ENCODE measurements at regions not wholly inside any gene's neighbourhood (a gene's known extent, or its start where the extent isn't known, plus 50 kb on each side); places are given as distances from the start of the nearest gene placed in this dataset.

- Histone ChIP-seq H3K4me1 (ENCODE audit: low read depth) (no peaks in the 10 kb centered on the region), H3K36me3 (ENCODE audit: low read depth) (no peaks in the 10 kb centered on the region), H3K4me3 (no peak overlapping the region), H3K9me3 (no peaks in the 10 kb centered on the region)
- no peak for DNase-seq
- no peak for ATAC-seq
- intact Hi-C loops (cut with DNase I, micrococcal nuclease): no loop called here
- TF ChIP-seq CTCF (IDR thresholded peaks at IDR 0.05): no peak
Observed at GRCh38 chr1:4523551-4523950, 130.9 kb upstream of the AJAP1 start.

- Histone ChIP-seq H3K4me1 (ENCODE audit: low read depth) (no peaks in the 10 kb centered on the region), H3K9me3 (no peaks in the 10 kb centered on the region), H3K36me3 (ENCODE audit: low read depth) (no peaks in the 10 kb centered on the region), H3K4me3 (no peak overlapping the region)
- DNase-seq: no peak
- no peak for ATAC-seq
- TF ChIP-seq CTCF (IDR thresholded peaks at IDR 0.05): no peak
- intact Hi-C loops (cut with DNase I, micrococcal nuclease): no loop called here
Observed at GRCh38 chr1:4526747-4527146, 127.7 kb upstream of the AJAP1 start.

- intact Hi-C loops (cut with DNase I, micrococcal nuclease): no loop called here
- H3K9me3 ChIP-seq: no peaks in the 10 kb centered on the region
- H3K4me3 ChIP-seq: no peak overlapping the region
- H3K36me3 ChIP-seq (ENCODE audit: low read depth): no peaks in the 10 kb centered on the region
- TF ChIP-seq CTCF (IDR thresholded peaks at IDR 0.05): no peak
- DNase-seq (peak in 1 of 3 donors; percentile 13), ATAC-seq (no peak)
- H3K4me1 ChIP-seq (ENCODE audit: low read depth): no peaks in the 10 kb centered on the region
Observed at GRCh38 chr1:4527819-4528218, 126.6 kb upstream of the AJAP1 start.

GRCh38 chr1:4528590-4528989, 125.8 kb upstream of the AJAP1 start:
- Histone ChIP-seq H3K4me1 (ENCODE audit: low read depth) (no peaks in the 10 kb centered on the region), H3K4me3 (no peak overlapping the region), H3K36me3 (ENCODE audit: low read depth) (no peaks in the 10 kb centered on the region), H3K9me3 (no peaks in the 10 kb centered on the region)
- intact Hi-C loops (cut with DNase I, micrococcal nuclease): no loop called here
- ATAC-seq (no peak), DNase-seq (no peak)
- TF ChIP-seq CTCF (IDR thresholded peaks at IDR 0.05): no peak

- H3K9me3 ChIP-seq: no peaks in the 10 kb centered on the region
- intact Hi-C loops (cut with DNase I, micrococcal nuclease): no loop called here
- H3K4me3 ChIP-seq: no peak overlapping the region
- no peak for DNase-seq
- no peak for ATAC-seq
- TF ChIP-seq CTCF (IDR thresholded peaks at IDR 0.05): no peak
- no peaks in the 10 kb centered on the region for H3K4me1 ChIP-seq (ENCODE audit: low read depth)
- H3K36me3 ChIP-seq (ENCODE audit: low read depth): no peaks in the 10 kb centered on the region
Observed at GRCh38 chr1:4529446-4530165, 124.8 kb upstream of the AJAP1 start.

Data from mucosa of descending colon (tissue), 3 donors.